HCEC 1CT (cell line): ENCODE measurements at regions not wholly inside any gene's neighbourhood (a gene's known extent, or its start where the extent isn't known, plus 50 kb on each side); places are given as distances from the start of the nearest gene placed in this dataset.

Experiments used
- DNase-seq: peaks from one replicate; pipeline ENCODE4 v3.0.0-alpha.2; 2017

GRCh38 chr11:43545610-43546009 is 134.9 kb upstream of the HSD17B12 start:
- no peak for DNase-seq

GRCh38 chr11:43546561-43547429 is 133.7 kb upstream of the HSD17B12 start:
- DNase-seq: no peak

- no peak for DNase-seq
These were observed 133.1 kb upstream of the HSD17B12 start for GRCh38 chr11:43547430-43547831.

- no peak for DNase-seq
These were observed 132.6 kb upstream of the HSD17B12 start for GRCh38 chr11:43547889-43548381.

- no peak for DNase-seq
These were observed 131.6 kb upstream of the HSD17B12 start for GRCh38 chr11:43548916-43549315.

- DNase-seq: no peak
These were observed 130.9 kb upstream of the HSD17B12 start for GRCh38 chr11:43549624-43550023.

GRCh38 chr11:43550714-43551113 is 129.8 kb upstream of the HSD17B12 start:
- no peak for DNase-seq

GRCh38 chr11:43554148-43554473 is 126.4 kb upstream of the HSD17B12 start:
- DNase-seq: no peak

GRCh38 chr11:43555186-43555585 is 125.4 kb upstream of the HSD17B12 start:
- DNase-seq: no peak

GRCh38 chr11:43555816-43556611 is 124.5 kb upstream of the HSD17B12 start:
- peak; percentile 31 for DNase-seq

- no peak for DNase-seq
These were observed 123.7 kb upstream of the HSD17B12 start for GRCh38 chr11:43556612-43557375.

GRCh38 chr11:43557553-43558110 is 122.9 kb upstream of the HSD17B12 start:
- DNase-seq: peak; percentile 31

- no peak for DNase-seq
These were observed 122.4 kb upstream of the HSD17B12 start for GRCh38 chr11:43558146-43558545.

- no peak for DNase-seq
These were observed 121.9 kb upstream of the HSD17B12 start for GRCh38 chr11:43558556-43559127.

- DNase-seq: no peak
These were observed 118.7 kb upstream of the HSD17B12 start for GRCh38 chr11:43561832-43562231.

- peak; percentile 56 for DNase-seq
These were observed 113.1 kb upstream of the HSD17B12 start for GRCh38 chr11:43567396-43567975.

GRCh38 chr11:43573233-43573632 is 107.3 kb upstream of the HSD17B12 start:
- DNase-seq: peak; percentile 39

GRCh38 chr11:43573873-43574272 is 106.7 kb upstream of the HSD17B12 start:
- no peak for DNase-seq

GRCh38 chr11:43574411-43574810 is 106.1 kb upstream of the HSD17B12 start:
- no peak for DNase-seq

GRCh38 chr11:43574949-43575912 is 105.3 kb upstream of the HSD17B12 start:
- peak; percentile 38 for DNase-seq

- DNase-seq: no peak
These were observed 104.6 kb upstream of the HSD17B12 start for GRCh38 chr11:43575913-43576310.
